ENCODE measurements at regions not wholly inside any gene's neighbourhood (a gene's known extent, or its start where the extent isn't known, plus 50 kb on each side); places are given as distances from the start of the nearest gene placed in this dataset.
"Not testable (repeated sequence)": the region's sequence is repeated elsewhere in the genome, so short reads cannot be mapped to it uniquely, and the experiment has no call there.

- no peak for DNase-seq
Observed at GRCh38 chr6:144939921-144940320, 654.8 kb downstream of the UTRN start.

GRCh38 chr6:144944106-144944505 is 659.0 kb downstream of the UTRN start:
- DNase-seq = no peak

GRCh38 chr6:144947398-144947976 is 662.4 kb downstream of the UTRN start:
- no peak for DNase-seq

GRCh38 chr6:144951730-144952437 is 666.7 kb downstream of the UTRN start:
- DNase-seq = no peak

GRCh38 chr6:144952456-144953240 is 667.5 kb downstream of the UTRN start:
- DNase-seq = no peak

GRCh38 chr6:144953552-144954240 is 668.6 kb downstream of the UTRN start:
- no peak for DNase-seq

- no peak for DNase-seq
Observed at GRCh38 chr6:144954241-144954556, 669.1 kb downstream of the UTRN start.

- DNase-seq = no peak
Observed at GRCh38 chr6:144955392-144955791, 670.3 kb downstream of the UTRN start.

- DNase-seq = no peak
Observed at GRCh38 chr6:144955859-144956258, 670.7 kb downstream of the UTRN start.

GRCh38 chr6:144956697-144957096 is 671.6 kb downstream of the UTRN start:
- DNase-seq = not testable (repeated sequence)

- DNase-seq = no peak
Observed at GRCh38 chr6:144957236-144957937, 672.3 kb downstream of the UTRN start.

GRCh38 chr6:144969154-144969553 is 684.0 kb downstream of the UTRN start:
- no peak for DNase-seq

GRCh38 chr6:144969602-144970272 is 684.6 kb downstream of the UTRN start:
- no peak for DNase-seq

GRCh38 chr6:144977250-144977864 is 692.2 kb downstream of the UTRN start:
- DNase-seq = not testable (repeated sequence)

- no peak for DNase-seq
Observed at GRCh38 chr6:144978208-144978607, 693.1 kb downstream of the UTRN start.

GRCh38 chr6:144986271-144986670 is 701.1 kb downstream of the UTRN start:
- DNase-seq = no peak

GRCh38 chr6:144989319-144990107 is 704.4 kb downstream of the UTRN start:
- no peak for DNase-seq

- no peak for DNase-seq
Observed at GRCh38 chr6:144990784-144991183, 705.6 kb downstream of the UTRN start.

- DNase-seq = no peak
Observed at GRCh38 chr6:144993870-144994269, 708.7 kb downstream of the UTRN start.

GRCh38 chr6:144997996-144998395 is 712.9 kb downstream of the UTRN start:
- DNase-seq = no peak

GRCh38 chr6:144999127-144999526 is 714.0 kb downstream of the UTRN start:
- no peak for DNase-seq
